GM18867 (cell line): ENCODE measurements at regions not wholly inside any gene's neighbourhood (a gene's known extent, or its start where the extent isn't known, plus 50 kb on each side); places are given as distances from the start of the nearest gene placed in this dataset.

ENCODE experiments used
- ATAC-seq: cut with Tn5 transposase; IDR thresholded peaks from one replicate; pipeline ENCODE4 v1.9.1; 2021; ENCODE audit warnings: mild to moderate bottlenecking, moderate library complexity; ENCODE audit not compliant: unreplicated experiment

DNA sequence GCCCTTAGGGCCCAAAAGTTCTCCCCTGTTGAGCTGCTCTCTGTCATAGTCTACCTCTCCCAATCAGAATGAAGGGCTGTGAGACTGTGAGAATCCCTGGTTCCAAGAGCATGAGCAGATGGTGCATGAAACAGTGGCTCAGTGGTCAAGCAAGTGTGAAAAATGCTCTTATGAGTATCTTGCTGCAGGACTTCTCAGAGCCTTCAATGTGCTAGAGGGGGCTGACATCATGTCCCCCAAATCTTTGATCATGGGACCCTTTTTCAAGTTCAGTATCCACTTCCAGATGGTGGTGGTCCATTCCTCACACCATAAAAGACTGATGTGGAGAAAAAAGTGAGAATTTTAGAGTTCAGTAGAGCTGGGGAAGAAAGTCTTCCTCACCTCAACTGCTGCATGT is 265.3 kb upstream of the HABP2 start:
- no peak for ATAC-seq

DNA sequence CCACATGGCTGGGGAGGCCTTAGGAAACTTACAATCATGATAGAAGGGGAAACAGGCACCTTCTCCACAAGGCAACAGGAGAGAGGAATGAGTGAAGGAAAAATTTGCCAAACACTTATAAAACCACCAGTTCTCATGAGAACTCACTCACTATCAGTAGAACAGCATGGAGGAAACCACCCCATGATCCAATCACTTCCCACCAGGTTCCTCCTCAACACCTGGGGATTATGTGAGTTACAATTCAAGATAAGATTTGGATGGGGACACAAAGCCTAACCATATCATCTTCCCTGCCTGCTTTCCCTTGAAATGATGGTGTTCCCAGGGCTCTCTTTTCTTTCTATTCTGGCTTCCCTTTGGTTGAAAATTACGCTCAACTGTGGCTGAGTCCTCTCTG is 262.7 kb upstream of the HABP2 start:
- ATAC-seq = no peak

DNA sequence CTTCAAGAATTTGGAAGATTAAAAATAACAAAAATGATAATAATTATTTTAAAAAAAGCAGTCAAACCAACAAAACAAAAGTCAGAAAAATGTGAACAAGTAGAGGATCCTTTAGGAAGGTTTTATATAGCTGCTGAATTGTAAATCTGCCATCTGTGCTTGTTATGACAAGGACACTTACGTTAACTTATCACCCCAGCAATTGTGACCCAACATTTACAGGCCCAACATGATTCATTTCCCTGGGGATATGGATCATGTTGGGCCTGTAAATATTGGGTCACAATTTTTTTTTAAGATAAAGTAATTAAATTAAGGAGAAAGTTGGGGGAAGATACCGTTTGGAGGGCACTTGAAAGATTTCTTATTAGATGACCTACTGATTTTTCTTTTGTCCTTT is 261.4 kb upstream of the HABP2 start:
- ATAC-seq = no peak

DNA sequence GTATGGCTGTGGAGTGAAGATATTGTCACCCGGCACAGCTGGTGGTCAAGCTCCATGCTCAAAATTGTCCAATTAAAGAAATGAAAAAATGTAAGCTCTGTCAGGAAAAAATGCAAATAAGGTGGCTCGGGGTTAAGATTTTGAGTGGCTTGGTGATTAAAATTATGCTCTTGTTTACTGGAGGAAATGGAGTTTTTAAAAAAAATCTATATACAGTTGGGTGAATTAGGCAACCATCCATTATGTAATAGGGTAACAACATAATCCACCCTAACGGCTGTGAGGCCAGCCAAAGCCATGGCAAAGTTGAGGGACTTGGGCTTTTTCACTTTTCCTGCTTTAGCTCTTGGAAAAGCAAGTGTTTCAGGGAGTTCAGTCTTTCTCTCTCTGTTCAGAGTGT is 260.8 kb upstream of the HABP2 start:
- ATAC-seq = no peak

DNA sequence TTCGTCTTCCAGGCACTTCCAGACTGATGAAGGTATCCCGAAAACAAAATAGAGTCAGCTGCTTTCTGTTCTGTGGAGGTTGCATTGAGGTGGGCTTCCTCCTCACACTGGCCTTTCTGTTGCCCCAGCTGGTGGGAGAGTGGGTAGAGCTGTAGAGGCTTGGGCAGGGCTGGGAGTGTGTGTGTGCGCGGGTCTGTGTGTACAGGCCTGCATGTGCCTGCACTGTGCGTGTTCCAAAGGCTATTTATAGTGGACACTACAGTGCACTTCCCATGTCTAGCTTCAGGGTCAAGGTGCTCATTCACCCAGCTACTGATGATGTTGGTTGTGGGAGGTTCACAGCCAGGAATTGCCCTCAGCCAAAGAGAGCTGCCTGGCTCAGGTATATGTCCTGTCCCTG is 260.1 kb upstream of the HABP2 start:
- ATAC-seq = no peak

DNA sequence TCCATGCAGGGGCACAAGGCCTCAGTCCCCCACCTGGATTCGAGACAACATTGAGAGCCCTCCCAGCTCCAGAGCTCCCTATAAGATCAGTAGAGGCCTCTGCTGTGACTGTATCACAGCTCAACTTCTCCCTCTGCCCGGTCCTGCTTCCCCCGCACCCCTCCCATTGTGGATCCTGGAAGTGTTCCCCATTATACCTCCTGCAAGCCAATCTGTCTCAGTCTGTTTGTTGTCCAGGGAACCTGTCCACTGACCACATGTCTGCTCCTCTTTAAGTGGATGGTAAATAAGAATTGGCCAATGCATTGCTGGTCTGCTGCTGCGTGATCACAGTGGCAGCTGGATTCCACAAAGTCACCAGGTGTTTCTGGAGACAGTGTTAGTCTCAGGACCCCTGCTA is 259.7 kb upstream of the HABP2 start:
- no peak for ATAC-seq

DNA sequence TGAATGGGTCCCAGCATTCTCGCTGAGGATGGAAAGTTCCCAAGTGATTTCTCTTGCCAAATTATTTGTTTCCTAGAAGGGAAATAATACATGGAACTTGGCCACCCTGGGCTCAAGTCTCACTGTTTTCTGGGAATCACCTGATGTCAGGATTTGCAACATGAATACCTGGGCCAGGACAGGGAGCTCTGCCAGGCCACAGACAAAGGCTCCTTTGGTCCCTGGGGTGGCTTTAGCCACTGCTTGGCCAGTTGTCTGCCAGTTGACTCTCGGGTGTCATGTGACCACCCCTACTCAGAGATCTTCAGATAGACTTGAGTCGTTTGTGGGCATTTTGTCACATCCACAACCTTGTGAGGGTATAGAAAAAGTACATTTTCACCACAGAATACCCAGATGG is 258.0 kb upstream of the HABP2 start:
- no peak for ATAC-seq

DNA sequence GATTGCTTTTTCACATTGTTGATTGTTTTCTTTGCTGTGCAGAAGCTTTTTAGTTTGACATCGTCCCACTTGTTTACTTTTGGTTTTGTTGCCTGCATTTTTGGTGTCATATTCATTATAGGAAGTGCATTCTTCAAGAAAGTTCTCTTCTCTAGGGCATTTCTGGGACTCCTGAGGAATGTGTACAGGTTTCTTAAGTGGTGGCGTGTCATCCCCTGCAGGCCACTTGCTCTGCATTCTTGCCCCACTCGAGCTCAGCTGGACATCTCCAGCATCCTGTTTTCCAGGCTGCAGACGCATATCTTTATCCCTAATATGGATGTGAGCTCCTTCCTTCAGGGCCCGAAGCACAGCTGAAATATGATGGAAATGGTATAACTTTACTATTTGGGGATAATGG is 255.6 kb upstream of the HABP2 start:
- ATAC-seq = no peak

DNA sequence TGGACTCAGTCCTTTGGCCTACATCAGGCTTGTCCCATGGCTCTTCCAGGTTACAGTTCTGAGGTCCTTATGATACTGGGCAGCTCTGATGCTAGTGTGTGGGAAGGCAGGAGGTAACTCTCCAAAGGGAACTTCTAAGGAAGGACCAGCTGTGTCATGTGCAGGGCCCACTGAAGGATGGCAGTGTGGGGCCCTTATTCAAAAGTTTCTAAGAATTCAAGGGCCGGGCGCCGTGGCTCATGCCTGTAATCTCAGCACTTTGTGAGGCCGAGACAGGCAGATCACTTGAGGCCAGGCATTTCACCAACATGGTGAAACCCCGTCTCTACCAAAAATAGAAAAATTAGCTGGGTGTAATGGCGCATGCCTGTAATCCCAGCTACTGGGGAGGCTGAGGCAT is 254.2 kb upstream of the HABP2 start:
- no peak for ATAC-seq

DNA sequence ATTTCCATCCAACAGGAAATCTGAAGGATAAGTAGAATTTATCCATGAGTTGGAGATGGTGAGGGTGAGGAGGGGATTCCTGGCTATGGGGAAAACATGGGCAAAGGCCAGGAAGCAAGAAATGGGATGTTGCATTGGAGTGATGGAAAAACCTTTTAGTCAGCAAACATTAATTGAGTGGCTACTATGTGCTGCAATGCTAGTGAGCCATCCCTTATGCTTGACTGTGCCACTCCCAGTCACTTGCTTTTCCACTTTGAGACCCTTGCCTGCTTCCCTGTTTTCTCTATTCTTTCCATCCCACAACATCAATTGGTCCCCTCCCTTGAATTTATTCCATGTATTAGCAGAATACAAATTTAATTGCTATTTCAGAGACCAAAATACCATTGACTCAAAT is 252.7 kb upstream of the HABP2 start:
- ATAC-seq = no peak

DNA sequence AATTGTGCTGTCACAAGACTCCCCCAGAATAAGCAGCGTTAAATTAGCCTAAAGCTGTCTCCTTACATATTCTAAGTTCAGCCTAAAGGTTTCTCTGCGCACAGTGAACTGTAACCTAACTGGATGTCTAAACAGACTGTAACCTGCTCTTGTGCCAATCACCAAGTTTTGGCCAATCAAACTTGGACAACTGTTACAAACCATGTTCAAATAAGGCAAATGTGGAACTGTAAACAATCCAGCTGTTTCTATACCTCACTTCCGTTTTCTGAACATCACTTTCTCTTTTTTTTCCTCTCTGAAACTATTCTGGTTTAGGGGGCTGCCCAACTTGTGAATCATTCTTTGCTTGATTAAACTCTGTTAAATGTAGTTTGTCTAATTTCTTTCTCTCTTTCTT is 252.2 kb upstream of the HABP2 start:
- ATAC-seq = peak; percentile 38

DNA sequence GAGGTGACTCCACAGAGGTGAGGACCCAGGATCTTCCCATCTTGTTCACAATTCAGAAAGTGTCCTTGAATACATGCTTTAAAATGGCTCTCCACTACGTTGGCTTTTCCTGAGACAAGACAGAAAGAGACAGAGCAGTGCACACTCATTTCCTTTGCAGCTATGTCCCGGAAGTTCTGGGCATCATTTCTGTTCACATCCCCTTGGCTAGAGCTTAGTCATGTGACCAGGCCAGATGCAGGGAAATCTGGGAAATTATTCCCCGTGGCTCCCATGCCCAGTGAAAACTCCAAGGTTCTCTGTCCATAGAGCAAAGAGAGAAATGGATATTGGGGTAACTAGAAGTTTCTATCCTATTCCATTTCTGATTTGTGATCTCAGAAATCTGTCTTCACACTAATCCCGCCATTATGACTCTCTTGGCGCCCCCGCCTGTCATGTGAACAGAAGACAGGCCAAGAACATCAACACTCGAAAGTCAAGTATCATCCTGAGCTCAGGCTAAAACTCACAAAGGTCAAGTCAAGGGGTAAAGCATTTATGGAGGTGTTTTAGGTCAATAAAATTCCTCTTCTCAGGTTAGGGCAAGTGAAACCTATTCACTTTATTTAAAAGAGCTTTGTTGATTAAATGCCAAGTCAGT is 251.4 kb upstream of the HABP2 start:
- ATAC-seq = no peak

DNA sequence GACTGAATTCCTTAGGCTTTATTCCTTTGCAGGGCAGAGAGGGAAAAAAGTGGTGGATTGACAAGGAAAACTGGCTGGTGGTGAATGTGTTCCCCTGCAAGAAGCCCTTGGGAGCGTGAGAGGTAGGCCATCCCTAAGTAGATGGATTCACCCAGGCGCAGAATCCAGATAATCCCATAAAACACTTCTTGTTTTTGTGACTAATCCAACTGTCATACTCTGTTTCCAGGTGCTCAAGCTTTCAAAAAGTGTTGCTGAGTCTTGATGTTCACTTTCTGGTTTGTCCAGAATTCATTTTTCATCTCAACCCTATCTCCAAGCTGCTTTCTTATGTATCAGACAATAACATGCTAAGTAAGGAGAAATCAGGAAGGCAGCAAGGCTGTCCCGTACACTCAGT is 250.8 kb upstream of the HABP2 start:
- ATAC-seq = no peak

DNA sequence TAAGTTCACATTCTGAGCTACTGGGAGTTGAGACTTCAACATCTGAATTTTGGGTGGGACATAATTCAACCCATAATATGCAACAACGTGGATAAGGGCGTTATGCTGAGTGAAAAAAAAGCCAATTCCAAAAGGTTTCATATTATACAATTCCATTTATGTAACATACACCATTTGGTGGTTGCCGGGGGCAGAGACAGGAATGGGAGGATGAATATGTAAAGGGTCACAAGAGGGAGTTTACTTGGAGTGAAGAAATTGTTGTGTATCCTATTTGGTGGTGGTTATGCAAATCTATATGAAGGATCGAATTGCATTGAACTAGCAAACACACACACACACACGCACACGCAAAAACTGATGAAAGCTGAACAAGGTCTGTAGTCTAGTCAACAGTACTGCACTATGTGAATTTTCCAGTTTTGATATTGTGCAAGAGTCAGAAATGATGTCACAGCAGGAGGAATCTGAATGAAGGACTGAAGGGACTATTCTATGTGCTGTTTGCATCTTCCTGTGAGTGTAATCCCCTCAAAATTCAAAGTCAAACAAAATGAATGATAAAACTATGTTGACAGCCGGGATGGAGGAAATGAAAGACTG is 249.2 kb upstream of the HABP2 start:
- no peak for ATAC-seq

DNA sequence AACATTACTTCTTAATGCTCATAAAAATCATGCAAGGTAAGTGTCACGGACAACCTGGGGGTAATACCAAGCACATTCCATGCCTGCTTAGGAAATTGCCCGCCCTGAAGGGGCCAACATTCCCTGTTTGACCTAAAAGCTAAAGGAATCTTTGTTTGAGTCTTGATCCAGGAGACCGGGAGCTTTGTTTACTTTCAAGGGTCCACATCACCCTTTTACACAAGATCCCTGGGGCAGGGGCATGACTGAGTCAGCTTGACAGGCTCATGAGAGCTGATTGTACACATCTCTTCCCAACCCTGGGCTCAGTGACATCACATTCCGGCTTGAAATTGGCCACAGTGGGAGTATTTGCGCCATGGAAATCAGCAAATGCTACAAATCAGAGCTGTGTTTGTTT is 248.1 kb upstream of the HABP2 start:
- ATAC-seq = no peak

DNA sequence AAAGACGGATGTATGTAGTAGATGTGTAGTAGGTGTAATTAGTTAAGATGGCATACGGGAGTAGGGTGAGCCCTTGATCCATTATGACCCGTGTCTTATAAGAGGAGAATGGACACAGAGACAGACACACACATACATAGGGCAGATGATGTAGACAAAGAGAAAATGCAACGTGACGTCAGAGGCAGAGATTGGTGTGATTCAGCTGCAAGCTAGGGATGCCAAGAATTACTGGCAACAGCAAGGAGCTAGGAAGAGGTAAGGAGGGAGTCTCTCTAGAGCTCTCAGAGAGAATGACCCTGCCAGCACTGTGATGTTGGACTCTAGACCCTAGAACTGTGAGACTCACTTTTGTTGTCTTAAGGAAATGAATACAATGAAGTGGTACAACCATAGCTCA is 247.0 kb upstream of the HABP2 start:
- ATAC-seq = no peak

DNA sequence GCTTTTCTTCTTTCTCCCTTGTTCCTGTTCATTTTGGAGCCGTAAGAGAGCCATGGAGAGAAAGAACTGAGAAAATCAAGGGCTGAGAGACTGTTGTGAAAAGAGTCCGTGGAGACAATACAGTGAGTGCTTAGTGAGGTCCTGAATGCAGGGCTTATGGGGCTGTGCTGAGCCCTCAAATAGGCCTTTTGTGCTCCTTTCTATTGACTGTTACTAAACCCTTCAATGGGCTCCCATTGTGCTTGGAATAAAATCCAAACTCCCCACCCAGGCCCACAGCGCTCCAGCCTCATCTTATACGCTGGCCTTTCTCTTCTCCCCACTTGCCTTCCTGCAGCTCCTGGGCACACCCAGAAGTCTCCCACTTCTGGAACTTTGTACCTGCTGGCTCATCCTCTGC is 243.1 kb upstream of the HABP2 start:
- ATAC-seq = no peak

DNA sequence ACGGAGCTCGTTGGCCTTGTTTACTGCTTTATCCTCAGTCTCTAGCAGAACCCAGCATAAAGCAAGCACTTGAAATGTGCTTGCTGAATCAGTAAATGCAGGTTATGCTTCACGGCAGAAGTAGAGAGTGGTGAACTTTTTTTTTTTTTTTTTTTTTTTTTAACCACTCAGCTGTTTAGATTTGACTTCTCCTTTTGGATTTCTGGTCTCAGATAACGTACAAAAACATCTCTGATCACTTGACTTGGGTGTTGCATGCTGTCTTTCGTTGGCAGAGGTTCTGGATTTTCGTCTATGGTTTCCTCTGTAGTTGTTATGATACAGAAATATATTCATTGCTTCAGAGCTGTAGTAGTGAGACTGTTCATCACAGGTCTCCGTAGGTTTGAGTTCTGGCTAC is 242.5 kb upstream of the HABP2 start:
- no peak for ATAC-seq

DNA sequence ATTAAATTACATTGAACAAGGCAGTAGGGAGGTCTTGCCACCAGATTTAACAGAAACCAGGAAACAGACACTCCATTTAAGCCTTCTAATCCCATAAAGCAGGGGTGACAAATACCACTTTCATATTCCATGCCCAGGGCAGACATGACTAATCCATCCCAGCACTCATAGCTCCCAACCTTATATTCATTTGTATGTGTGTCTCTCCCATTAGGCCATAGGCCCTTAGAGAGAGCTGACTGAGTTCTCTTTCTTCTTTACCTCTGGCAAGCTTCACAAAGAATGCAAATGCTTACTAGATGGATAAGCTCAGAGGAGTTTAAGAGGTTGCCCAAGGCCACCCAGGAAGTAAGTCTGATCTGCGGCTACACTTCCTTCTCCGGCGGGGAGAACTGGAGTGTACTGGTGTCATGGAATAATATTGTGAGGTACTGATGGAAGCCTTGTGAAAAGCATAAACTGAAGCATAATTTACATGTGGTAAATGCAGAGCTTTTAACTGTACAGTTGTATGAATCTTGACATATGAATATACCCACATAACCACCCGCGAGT is 239.7 kb upstream of the HABP2 start:
- no peak for ATAC-seq

DNA sequence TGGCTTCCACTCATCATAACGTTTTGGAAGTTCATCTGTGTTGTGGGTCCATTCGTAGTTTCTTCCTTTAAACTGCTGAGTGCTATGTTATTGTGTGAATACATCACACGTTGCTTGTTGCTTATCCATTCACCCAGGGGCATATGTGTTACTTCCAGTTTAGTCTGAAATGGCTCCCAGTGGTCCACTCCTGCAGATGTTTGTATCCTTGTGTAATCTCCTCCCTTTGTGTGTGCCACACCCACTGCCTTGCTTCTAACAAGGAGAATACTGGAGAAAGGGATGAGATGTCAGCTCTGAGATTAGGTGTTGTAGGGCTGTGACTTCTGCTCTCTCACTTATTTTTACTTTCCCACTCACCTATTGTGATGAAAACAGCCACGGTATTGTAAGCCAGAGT is 239.1 kb upstream of the HABP2 start:
- ATAC-seq = no peak

DNA sequence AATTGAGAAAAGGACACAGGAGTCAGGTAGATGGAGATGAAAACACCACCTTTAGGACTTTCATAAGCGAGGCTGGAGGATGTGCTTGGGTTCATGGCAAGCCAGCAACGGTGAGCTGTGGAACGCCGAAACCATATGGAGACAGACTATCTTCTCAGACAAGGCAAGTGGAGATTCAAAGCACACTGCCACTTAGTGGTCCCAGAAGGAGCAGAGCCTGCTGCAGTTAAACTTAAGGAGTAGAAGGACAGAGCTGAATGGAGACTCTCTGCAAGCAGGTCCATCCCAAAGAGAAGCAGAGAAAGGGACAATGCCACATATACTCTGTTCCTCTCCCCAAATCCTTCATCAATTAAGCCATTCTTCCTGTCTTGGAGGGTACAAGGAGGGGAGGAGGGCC is 236.3 kb upstream of the HABP2 start:
- ATAC-seq = no peak

DNA sequence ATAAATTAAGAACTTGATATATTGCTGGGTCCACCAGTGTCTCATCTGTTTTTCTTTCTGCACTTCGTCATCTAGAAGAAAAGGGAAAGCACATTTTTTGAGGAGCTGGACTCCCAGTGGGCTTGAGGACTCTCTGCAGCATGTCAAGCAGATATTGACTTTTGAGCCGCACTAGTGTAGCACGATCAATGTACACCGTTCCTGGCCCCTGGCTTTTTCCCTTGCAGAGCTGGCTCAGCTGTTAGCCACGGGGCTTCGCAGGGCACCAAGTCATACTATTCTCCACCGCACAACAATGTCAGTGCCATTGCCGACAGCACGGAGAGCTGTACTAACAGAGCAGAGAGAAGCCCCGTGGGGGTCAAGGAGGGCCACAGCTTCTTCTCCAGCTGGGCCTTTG is 235.4 kb upstream of the HABP2 start:
- no peak for ATAC-seq

DNA sequence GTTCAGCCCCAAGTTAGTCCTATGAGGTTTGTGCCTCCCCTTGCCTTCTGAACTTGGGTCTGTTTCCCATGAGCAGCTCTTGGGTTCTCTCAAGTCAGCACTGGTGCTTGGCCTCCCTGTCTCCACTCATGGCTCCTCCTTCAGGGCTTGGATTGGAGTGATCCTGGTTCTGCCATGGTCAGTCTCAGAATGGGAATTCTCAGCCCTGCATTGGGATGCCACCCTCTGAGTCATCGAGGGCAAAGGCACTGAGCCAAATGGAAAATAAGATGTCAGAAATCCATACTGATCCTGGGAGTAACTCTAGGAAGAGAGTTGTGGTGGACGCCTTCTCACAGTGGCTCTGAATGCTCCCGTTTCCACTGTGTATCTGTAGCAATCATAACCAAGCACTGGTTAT is 233.4 kb upstream of the HABP2 start:
- ATAC-seq = no peak
